Mucosa of rectum (tissue), 2 donors: ENCODE measurements at regions not wholly inside any gene's neighbourhood (a gene's known extent, or its start where the extent isn't known, plus 50 kb on each side); places are given as distances from the start of the nearest gene placed in this dataset.

Experiments
- H3K27ac ChIP-seq, 2 donors: one replicate each; pipeline ENCODE4 v1.7.0; 2013; ENCODE audit warnings: inconsistent platforms in 2 of 2, low read depth in 2 of 2, low read length in 2 of 2
- H3K27me3 ChIP-seq, 2 donors: one replicate each; pipeline ENCODE4 v1.7.0; 2013; ENCODE audit warnings: low read length in 2 of 2; ENCODE audit not compliant: control insufficient read depth in 2 of 2, insufficient read depth in 2 of 2
- H3K36me3 ChIP-seq, 2 donors: one replicate each; pipeline ENCODE4 v1.7.0; 2013; ENCODE audit warnings: low read length in 2 of 2; ENCODE audit not compliant: control insufficient read depth in 2 of 2, insufficient read depth in 2 of 2
- H3K4me1 ChIP-seq, 2 donors: one replicate each; pipeline ENCODE4 v1.7.0; 2013; ENCODE audit warnings: low read length in 2 of 2, mild to moderate bottlenecking in 1 of 2; ENCODE audit not compliant: control insufficient read depth in 2 of 2, insufficient read depth in 2 of 2
- H3K4me3 ChIP-seq, 2 donors: one replicate each; pipeline ENCODE4 v1.7.0; 2013; ENCODE audit warnings: low read length in 2 of 2
- H3K9ac ChIP-seq, 2 donors: one replicate each; pipeline ENCODE4 v1.7.0; 2013; ENCODE audit warnings: low read length in 2 of 2, low read depth in 1 of 2, mild to moderate bottlenecking in 1 of 2
- H3K9me3 ChIP-seq, 2 donors: one replicate each; pipeline ENCODE4 v1.7.0; 2013; ENCODE audit warnings: low read length in 2 of 2; ENCODE audit not compliant: control insufficient read depth in 2 of 2
- donor health status: healthy.
- donor health status: Normal muscosa, but diverticular disease.

- H3K4me1 ChIP-seq = no peaks in the 10 kb centered on the region
- no peaks in the 10 kb centered on the region for H3K27me3 ChIP-seq
- H3K9me3 ChIP-seq = no peaks in the 10 kb centered on the region
- H3K9ac ChIP-seq = no peak overlapping the region
- H3K4me3 ChIP-seq = no peak overlapping the region
- no peak overlapping the region for H3K27ac ChIP-seq
- H3K36me3 ChIP-seq = no peaks in the 10 kb centered on the region
These were observed 86.4 kb upstream of the SESTD1 start for GRCh38 chr2:179351057-179351456.

GRCh38 chr2:179349670-179350303, 85.2 kb upstream of the SESTD1 start:
- H3K4me3 ChIP-seq = no peak overlapping the region
- H3K4me1 ChIP-seq = no peaks in the 10 kb centered on the region

GRCh38 chr2:179348906-179349305, 84.3 kb upstream of the SESTD1 start:
- Histone ChIP-seq H3K27ac (peak overlapping the region in 1 of 2 donors; percentile 0), H3K4me1 (no peaks in the 10 kb centered on the region), H3K9ac (no peak overlapping the region), H3K36me3 (no peaks in the 10 kb centered on the region), H3K27me3 (no peaks in the 10 kb centered on the region), H3K9me3 (no peaks in the 10 kb centered on the region), H3K4me3 (no peak overlapping the region)

More at GRCh38 chr2:179349670-179350303, 85.2 kb upstream of the SESTD1 start:
- H3K27ac ChIP-seq = no peak overlapping the region
- H3K36me3 ChIP-seq = no peaks in the 10 kb centered on the region
- H3K27me3 ChIP-seq = no peaks in the 10 kb centered on the region
- no peak overlapping the region for H3K9ac ChIP-seq
- H3K9me3 ChIP-seq = no peaks in the 10 kb centered on the region

- H3K36me3 ChIP-seq = no peaks in the 10 kb centered on the region
- H3K4me3 ChIP-seq = no peak overlapping the region
- no peaks in the 10 kb centered on the region for H3K27me3 ChIP-seq
- no peaks in the 10 kb centered on the region for H3K9me3 ChIP-seq
- H3K9ac ChIP-seq = no peak overlapping the region
- no peaks in the 10 kb centered on the region for H3K4me1 ChIP-seq
- no peak overlapping the region for H3K27ac ChIP-seq
These were observed 80.3 kb upstream of the SESTD1 start for GRCh38 chr2:179344970-179345369.

DNA sequence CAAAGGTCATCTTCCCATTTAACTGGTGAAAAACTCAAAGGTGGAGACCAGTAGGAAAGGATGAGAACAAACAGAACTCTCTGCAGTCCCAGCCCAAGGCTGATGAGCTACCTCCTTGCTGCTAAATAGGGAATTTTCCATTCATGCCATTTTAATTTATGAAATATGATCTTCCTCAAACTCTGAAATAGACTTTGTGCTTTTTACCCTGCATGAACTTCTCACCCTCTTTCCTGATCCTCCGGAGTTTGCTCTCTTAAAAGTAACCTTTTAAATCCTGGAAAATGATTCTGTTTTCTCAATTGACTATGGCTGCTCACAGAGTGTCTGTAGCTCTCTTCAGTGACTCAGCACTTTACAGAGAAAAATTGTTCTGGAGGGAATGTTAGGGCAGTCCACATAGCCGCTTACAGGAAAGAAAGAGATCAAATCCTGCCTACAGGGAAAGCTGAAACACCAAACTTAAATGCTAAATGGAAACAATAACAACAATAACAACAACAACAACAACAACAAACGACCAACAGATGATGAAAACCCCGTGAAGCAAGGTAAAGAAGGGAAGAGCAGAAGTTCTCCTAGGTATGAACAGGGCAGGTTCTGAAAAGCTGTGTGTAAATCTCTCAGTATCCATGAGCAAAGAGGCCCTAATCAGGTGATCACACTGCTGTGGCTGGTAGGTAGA, 79.8 kb upstream of the SESTD1 start:
- Histone ChIP-seq H3K27ac (no peak overlapping the region), H3K4me1 (no peaks in the 10 kb centered on the region), H3K9ac (no peak overlapping the region), H3K9me3 (no peaks in the 10 kb centered on the region), H3K27me3 (no peaks in the 10 kb centered on the region), H3K4me3 (no peak overlapping the region), H3K36me3 (no peaks in the 10 kb centered on the region)

DNA sequence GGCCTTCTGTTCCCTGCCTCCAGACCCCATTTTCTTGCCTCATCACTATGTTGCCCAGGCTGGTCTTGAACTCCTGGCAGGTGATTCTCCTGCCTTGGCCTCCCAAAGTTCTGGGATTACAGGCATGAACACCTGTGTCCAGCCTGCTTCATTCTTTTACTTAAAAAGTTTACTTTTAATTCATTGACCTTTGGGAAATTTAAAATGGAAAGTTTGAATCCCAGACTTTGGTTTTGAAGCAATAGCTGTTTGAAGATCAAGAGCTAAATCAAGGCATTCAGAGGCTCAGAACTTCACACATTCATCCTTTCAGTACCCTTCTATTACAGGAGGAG, 79.3 kb upstream of the SESTD1 start:
- Histone ChIP-seq H3K27me3 (no peaks in the 10 kb centered on the region), H3K4me3 (no peak overlapping the region), H3K9ac (no peak overlapping the region), H3K36me3 (no peaks in the 10 kb centered on the region), H3K4me1 (no peaks in the 10 kb centered on the region), H3K9me3 (no peaks in the 10 kb centered on the region), H3K27ac (no peak overlapping the region)

GRCh38 chr2:179341152-179341866, 76.7 kb upstream of the SESTD1 start:
- Histone ChIP-seq H3K9me3 (no peaks in the 10 kb centered on the region), H3K9ac (no peak overlapping the region), H3K27me3 (peaks cover 0 to 2% of the 10 kb centered on the region in 2 donors), H3K4me1 (peaks cover 0 to 3% of the 10 kb centered on the region in 2 donors), H3K36me3 (no peaks in the 10 kb centered on the region), H3K4me3 (no peak overlapping the region), H3K27ac (no peak overlapping the region)

DNA sequence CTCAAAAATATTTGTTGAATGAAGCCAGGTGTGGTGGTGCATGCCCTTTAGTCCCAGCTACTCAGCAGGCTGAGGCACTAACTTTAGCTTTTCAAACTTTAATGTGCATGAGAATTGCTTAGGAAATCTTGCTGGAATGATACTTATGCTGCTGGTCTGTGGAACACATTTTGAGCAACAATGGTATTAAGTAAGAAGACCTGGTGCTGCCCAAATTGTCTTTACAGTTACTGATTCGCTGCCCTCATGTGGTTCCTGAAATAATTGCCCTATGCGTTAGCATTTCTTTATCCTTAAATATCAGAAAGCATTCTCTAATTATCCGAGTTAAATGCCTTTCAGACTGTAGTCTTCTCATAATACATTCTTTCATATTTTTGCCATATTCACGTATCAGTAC, 76.0 kb upstream of the SESTD1 start:
- Histone ChIP-seq H3K9me3 (no peaks in the 10 kb centered on the region), H3K4me3 (no peak overlapping the region), H3K4me1 (peaks cover 0 to 3% of the 10 kb centered on the region in 2 donors), H3K27ac (no peak overlapping the region), H3K27me3 (peaks cover 0 to 2% of the 10 kb centered on the region in 2 donors), H3K36me3 (no peaks in the 10 kb centered on the region), H3K9ac (no peak overlapping the region)

DNA sequence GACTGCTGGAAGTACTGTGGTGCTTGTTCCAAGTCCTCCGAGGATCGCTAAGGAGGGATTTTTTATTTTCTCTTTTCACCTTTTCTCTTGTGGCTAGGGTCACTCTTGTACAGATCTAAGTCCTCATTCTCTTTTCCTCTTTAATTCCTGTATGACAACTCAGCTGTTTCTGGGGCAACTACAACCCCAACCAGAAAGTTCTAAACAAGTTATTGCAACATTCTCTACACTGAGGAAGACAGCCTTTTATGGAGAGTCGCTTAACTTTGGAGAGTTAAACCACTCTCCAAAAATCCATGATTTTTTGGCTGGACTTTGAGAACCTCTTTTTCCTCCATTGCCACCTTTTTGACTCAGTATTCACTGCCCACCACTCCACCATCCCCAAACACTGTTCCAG, 74.0 kb upstream of the SESTD1 start:
- no peak overlapping the region for H3K9ac ChIP-seq
- H3K9me3 ChIP-seq = no peaks in the 10 kb centered on the region
- peaks cover 0 to 2% of the 10 kb centered on the region in 2 donors for H3K27me3 ChIP-seq
- no peak overlapping the region for H3K4me3 ChIP-seq
- H3K27ac ChIP-seq = peak overlapping the region in 1 of 2 donors; percentile 32
- H3K4me1 ChIP-seq = peaks cover 0 to 3% of the 10 kb centered on the region in 2 donors
- no peaks in the 10 kb centered on the region for H3K36me3 ChIP-seq

GRCh38 chr2:179336782-179337534, 72.3 kb upstream of the SESTD1 start:
- peaks cover 0 to 3% of the 10 kb centered on the region in 2 donors for H3K4me1 ChIP-seq
- no peak overlapping the region for H3K27ac ChIP-seq
- H3K27me3 ChIP-seq = peaks cover 0 to 2% of the 10 kb centered on the region in 2 donors
- no peaks in the 10 kb centered on the region for H3K9me3 ChIP-seq
- no peaks in the 10 kb centered on the region for H3K36me3 ChIP-seq
- H3K4me3 ChIP-seq = no peak overlapping the region
- no peak overlapping the region for H3K9ac ChIP-seq
